NCI-H2196 treated with DMSO at 0.1 percent for 48 hours (cell line): ENCODE measurements at regions not wholly inside any gene's neighbourhood (a gene's known extent, or its start where the extent isn't known, plus 50 kb on each side); places are given as distances from the start of the nearest gene placed in this dataset.

Source experiments
- DNase-seq: peaks from one replicate; lab custom pipeline; 2025; ENCODE audit not compliant: unreplicated experiment; lab: John Stamatoyannopoulos, UW

DNA sequence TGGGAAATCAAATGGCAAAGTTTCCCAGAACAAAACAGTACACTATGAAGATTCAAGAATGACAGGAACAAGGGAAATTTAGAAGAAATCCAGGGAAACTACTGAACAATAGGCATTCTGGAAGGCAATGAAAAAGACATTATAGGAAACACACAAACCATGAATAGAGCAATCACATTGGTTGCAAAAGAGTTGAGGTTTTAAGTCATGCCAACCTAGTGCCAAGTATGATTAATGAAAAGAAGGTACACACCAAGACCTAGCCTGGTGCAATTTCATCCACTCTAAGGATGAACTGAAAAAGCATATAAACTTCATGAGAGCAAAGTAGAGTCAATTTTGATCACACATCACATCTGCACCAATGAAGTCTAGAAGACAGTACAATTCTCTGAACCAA, 326.9 kb downstream of the PDHA2 start:
- DNase-seq, result no peak

GRCh38 chr4:96170198-96170597, 330.3 kb downstream of the PDHA2 start:
- DNase-seq, result no peak

GRCh38 chr4:96173756-96174155, 333.9 kb downstream of the PDHA2 start:
- DNase-seq, result no peak

DNA sequence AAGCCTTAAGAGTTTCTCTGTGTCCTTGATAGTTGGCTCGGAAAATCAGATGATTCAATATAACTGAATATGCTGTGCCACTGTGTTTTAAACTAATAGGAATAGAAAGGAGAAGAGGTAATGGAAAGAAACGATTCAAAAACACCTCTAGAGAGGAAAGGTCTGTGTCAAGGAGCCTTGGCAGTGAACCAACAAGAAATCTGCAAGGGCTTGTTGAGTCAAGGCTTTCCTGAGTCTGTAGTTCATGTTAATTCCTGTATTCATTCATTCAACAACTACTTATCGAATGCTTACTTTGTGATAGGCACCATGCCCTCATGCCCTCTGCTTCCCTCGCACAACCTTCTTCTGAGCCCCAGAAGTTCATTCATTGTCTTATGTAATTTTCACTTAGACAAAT, 336.0 kb downstream of the PDHA2 start:
- no peak for DNase-seq

GRCh38 chr4:96183611-96184010, 343.7 kb downstream of the PDHA2 start:
- DNase-seq, result no peak

GRCh38 chr4:96186593-96186992, 346.7 kb downstream of the PDHA2 start:
- no peak for DNase-seq

- no peak for DNase-seq
Observed at GRCh38 chr4:96189761-96190160, 349.9 kb downstream of the PDHA2 start.

- no peak for DNase-seq
Observed at GRCh38 chr4:96193061-96193460, 353.2 kb downstream of the PDHA2 start.

- DNase-seq, result no peak
Observed at GRCh38 chr4:96194993-96195392, 355.1 kb downstream of the PDHA2 start.

GRCh38 chr4:96205143-96205936, 365.4 kb downstream of the PDHA2 start:
- no peak for DNase-seq

DNA sequence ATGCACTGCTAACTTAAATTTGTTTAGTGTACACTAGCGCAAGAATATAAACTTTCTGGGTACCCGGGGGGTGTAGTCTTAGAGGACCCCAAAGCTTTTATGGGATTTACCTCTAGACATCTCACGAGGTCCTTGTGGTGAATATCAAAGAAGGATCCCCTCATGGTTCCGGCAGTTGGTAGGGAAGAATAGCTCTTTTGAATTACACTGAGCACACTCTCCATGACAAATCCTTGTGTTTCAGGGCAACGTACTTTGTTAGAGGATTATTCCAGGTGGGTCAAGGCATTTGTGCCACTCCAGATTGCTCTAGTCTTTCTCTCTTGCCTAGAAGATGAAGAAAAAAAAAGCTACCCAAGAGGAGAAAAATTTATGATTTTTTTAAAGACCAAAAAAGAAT, 387.6 kb downstream of the PDHA2 start:
- no peak for DNase-seq

DNA sequence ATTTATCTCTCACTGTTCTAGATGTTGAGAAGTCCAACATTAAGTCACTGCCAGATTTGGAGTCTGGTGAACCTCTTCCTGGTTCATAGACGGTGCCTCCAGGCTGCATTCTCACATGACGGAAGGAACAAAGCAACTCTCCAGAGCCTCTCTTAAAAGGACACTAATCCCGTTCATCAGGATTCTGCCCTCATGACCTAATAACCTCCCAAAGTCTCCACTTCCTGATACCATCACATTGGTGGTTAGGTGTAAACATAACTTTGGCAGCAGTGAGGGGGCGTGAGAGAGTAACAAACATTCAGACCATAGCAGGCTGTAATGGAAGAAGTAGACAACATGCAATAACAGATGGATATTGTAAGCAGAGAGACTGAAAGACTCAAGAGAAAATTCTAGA, 388.6 kb downstream of the PDHA2 start:
- DNase-seq, result no peak

DNA sequence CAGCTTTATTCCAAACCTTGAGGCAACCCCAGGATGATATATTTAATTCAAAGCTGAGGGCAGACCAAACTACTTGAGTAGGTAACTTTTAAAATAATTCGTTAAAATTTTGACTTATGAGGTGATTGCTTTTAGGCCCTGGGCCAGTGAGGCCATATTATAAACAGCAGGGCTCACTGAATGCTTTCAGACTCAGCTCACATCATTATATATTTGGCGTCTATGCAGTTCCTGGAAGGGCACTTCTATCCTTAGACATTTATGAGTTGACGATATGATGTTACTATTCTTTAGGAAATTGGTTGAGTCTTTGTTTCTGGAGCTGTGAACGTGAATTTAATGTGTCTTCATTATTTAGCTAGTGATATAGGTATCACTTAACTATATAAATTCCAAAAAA, 400.1 kb downstream of the PDHA2 start:
- no peak for DNase-seq

DNA sequence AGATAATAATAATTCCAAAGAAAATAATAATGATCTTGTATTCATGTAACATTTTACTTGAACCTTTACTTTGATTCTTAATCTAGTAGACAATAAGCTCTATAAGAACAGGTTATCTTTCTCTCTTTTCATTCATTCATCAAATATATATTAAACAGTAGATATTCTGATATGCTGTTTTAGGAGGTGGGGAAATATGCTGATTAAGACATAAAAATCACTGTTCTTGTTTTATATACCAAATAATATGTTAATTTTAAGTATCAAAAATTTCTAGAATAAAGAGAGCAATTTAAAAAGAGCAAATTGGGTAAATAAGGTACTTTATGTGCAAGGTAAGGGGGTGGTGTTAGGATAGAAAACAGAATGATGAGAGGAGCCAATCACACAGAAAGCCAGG, 401.9 kb downstream of the PDHA2 start:
- no peak for DNase-seq

DNA sequence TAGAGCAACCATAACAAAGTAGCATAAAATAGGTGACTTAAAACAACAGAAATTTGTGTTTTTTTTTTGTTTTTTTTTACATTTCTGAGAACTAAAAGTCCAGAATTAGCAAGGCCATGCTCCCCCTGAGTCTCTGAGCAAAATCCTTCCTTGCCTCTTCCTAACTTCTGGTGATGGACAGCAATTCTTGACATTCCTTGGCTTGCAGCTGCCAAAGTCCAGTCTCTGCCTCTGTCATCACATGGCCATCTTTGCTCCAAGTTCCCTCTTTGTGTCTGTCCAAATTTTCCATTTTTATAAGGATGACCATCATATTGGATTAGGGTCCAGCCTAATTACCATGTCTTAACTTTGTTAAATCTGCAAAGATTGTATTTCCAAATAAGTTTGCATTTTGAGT, 407.2 kb downstream of the PDHA2 start:
- DNase-seq, result no peak

- DNase-seq, result no peak
Observed at GRCh38 chr4:96248225-96248624, 408.3 kb downstream of the PDHA2 start.

DNA sequence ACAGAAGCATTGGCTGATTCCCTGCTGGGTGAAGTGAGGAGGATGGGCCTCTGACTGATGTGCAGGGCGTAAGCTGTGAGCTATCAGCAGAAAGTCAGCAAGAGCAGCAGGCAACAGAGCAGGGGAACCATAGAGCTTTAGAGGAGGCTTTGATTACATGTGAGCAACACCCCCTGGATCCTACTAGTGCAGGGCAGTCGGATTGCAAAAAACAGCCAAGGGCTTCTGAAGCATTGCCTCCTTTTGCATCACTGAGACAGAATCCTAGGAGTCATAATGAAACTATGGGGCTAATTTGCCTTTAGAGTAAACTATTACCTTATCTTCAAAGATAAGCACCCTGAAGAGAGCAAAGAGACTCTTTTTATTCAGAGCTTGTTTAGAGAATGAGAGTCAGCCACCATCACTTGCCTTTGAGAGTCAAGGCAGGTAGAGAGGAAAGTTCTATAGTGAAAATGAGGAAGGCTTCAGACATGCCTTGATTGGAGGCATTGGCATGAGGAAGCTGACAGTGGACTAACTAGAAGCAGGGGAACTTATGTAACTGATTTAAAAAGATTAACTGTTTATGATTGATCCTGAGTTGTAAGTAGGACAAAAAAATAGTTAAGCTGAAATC, 420.3 kb downstream of the PDHA2 start:
- DNase-seq, result no peak

DNA sequence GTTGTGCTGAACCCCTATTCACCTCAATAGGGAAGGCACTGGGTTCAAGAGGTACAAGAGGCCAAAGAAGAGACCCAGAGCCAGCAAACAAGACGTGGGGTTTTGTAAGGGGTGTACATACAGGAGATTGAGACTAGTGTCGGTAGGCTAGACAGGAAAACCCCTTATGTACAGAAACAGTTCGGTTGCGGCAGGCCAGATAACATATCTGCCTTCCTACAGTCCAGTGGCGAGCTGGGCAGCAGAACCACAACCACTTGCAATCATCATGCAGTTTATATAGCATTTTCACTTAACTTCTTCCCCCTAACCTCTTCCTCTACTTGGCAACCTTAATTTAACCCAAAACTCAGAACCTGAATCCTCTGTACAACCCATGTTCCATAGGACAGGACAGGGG, 422.2 kb downstream of the PDHA2 start:
- no peak for DNase-seq

GRCh38 chr4:96263291-96263690, 423.4 kb downstream of the PDHA2 start:
- DNase-seq, result no peak

- no peak for DNase-seq
Observed at GRCh38 chr4:96264941-96265463, 425.1 kb downstream of the PDHA2 start.

DNA sequence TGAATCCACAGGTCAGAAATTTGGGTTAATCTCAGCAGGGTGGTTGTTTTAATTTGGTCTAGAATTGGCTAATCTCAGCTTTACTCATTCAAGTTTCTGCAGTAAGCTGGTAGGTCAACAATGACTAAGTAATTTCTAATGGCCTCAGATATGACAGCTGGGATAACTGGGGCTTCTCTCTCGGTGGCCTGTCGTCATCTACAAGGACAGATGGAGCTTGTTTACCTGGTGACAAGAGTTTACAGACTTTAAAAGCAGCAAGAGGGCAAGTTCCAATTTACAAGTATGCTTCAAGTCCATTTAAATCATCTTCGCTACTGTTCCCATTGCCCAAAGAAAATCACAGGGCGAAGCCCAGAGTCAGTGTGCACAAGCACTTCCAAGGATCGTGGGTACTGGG, 453.9 kb downstream of the PDHA2 start:
- DNase-seq, result no peak

DNA sequence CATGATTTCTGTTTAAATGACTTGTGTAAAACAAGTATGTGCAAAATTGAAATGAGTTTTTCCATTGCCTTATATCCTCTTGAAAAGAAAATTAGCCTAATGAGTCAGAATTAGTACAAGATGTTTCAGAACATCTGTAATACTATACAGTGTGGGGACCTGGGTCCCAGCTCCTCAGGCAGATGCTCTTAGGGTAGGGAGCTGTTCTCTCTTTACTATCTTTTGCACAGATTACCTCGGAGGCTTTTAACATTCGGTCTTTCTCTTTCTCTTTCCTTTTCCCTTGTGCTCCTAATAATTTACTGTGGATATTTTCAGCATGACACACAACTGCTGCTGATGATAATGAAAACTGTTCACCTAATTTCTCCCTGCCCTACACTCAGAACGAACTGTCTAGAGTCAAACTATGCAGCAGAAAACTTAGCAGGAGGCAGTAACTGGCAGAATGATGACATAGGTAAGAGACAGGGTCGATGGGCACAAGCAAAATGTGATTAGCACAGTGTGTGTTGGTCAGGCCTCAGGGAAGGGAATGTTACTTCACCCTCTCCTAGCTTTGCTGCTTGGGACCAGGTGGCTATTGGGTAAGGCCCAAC, 455.3 kb downstream of the PDHA2 start:
- no peak for DNase-seq
